Urothelium cell line (cell line): ENCODE measurements at regions not wholly inside any gene's neighbourhood (a gene's known extent, or its start where the extent isn't known, plus 50 kb on each side); places are given as distances from the start of the nearest gene placed in this dataset.
"Not testable (repeated sequence)": the region's sequence is repeated elsewhere in the genome, so short reads cannot be mapped to it uniquely, and the experiment has no call there.

Source experiments
- DNase-seq: peaks from one replicate; pipeline ENCODE4 v3.0.0; 2011; ENCODE audit warnings: low spot score, mixed read lengths
- FAIRE-seq: peaks from 2 replicates; lab custom pipeline; 2011; peaks lifted over from hg19 to GRCh38; lab: Jason Lieb, UNC

DNA sequence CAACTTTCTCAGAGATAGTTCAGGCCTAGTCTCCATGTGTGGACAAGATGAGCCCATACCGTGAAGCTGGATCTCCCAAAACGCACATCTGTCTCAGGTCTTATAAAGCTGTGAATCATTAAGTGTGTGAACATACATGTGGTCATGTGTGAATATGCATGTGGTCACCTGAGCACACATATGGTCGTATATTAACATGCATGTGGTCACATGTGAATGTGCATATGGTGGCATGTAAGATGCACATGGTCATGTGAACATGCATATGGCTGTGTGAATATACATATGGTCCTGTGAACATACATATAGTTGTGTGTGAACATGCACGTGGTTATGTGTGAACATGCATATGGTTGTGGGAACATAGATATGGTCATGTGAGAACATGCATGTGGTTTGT, 172.5 kb upstream of the PZP start:
- DNase-seq (no peak), FAIRE-seq (peak; percentile 97)

DNA sequence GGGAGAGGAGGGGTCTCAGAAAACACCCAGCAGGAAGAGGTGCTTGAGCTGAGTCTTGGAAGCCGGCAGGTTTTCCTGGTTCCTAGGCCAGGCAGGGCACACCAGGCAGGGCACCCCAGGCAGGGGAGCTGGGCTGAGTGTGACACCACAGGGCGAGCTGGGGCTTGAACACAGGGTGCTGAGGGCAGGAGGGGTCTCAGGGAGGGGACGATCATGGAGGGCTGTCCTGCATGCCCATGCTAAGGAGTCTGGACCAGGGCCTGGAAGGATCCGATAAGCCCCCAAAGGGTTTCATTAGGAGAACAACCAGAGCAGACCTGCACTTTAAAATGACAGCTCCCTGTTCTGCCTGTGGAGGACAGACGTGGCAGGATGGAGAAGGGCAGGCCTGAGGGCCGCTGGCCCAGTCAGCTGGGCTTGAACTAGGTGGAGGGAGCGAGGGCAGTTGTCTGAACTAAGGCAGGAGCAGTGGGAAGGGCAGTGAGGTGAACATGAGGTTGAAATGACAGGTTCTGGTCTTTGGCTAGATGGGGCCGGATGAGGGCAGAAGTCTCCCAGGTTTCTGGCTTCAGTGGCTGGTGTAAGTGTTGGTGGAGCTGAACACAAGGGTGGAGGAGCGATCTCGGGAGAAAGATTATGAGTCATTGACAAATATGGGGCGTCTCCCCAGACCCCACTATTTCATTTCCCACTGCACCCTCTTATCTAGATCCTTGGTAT, 171.0 kb upstream of the PZP start:
- no peak for DNase-seq
- FAIRE-seq, result no peak

DNA sequence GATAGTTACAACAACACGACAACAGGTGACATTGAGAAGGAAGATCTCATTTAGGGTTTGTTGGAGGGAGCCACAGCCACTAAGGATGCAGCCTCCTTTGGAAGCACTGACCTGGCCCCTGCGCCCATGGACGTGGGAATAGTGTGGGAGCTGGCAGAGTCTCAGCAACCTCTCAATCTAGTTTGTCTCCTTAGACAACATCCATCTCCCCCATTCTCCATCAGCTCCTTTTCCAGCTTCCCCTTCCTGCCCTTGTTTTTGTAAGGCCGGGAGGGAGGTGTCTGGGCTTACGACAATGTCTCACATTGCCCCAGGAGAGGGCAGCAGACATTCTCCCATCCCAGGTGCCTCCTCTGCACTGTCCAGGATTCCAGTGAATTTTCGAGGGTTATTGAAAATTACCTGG, 170.2 kb upstream of the PZP start:
- DNase-seq (peak; percentile 64), FAIRE-seq (peak; percentile 68)

DNA sequence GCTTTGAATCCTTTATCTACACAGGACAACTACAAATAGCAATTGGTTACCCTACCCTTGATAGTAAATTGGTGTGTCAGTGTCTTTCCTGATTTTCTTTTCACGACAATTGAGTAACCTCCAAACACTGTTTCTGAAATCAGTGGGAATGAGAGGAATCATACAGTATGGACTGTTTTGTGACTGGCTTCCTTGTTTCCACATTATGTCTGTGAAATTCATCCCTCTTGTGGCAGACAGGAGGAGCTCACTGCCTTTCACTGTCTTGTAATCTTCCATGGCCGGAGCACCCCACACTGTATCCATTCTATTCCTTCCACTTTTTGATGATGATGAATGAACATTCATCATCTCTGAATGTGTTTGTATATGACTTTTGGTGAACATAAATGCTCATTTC, 164.0 kb upstream of the PZP start:
- FAIRE-seq (no peak), DNase-seq (no peak)

DNA sequence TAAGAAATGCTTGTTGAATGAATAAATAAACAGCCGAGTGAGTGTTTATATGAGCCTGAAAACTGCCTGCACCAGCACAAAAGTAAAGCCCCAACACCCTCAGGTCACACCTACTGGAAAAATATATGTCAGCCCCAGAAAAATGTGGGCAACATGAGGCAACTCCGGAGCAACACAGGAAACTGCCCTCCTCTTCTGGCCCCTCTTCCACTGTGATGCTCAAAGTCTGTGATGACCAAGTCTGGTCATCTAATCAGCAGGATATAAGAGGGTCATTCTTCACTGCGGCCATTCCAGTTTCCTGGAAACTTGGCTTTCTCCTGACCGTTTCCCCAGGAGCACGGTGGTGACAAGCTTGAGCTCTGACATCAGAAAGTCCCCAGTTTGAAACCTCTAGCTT, 159.6 kb upstream of the PZP start:
- DNase-seq (no peak), FAIRE-seq (peak; percentile 58)

DNA sequence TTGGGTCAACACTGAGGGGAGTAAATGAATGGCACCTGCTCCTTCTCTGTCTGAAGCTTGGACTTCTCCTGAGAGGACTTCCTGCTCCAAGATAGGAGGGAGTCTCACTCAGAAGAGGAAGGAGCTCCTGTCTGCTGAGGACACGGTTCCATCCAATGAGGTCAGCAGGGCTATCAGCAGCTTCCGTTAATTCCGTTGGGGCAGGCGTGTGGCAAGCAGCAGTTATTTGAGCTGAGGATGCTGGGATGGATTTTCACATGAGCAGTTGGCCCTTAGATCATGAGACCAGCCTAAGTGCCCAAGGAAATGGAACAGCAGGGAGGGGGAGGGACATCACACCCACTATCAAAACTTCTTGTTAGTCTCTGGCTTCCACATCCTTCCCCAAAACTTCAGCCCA, 159.0 kb upstream of the PZP start:
- DNase-seq (no peak), FAIRE-seq (no peak)

DNA sequence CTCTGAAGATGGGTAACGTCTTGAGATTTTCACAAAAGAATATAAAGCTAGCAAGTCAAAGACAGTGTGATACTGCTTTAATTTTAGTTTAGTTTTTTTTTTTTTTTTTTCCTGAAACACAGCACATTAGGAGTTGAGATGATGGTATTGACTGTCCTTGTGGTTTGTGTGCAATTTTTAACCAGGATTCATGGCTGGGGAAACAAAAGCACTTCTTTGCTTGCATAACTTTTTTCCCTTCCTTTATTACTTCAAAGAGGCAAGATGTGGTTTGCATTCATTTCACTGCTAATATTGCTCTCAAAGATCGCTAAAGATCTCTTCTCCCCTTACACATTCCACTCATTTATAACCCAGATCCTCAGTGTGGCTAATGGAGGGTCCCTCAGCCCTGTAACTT, 157.1 kb upstream of the PZP start:
- DNase-seq, result no peak
- no peak for FAIRE-seq

DNA sequence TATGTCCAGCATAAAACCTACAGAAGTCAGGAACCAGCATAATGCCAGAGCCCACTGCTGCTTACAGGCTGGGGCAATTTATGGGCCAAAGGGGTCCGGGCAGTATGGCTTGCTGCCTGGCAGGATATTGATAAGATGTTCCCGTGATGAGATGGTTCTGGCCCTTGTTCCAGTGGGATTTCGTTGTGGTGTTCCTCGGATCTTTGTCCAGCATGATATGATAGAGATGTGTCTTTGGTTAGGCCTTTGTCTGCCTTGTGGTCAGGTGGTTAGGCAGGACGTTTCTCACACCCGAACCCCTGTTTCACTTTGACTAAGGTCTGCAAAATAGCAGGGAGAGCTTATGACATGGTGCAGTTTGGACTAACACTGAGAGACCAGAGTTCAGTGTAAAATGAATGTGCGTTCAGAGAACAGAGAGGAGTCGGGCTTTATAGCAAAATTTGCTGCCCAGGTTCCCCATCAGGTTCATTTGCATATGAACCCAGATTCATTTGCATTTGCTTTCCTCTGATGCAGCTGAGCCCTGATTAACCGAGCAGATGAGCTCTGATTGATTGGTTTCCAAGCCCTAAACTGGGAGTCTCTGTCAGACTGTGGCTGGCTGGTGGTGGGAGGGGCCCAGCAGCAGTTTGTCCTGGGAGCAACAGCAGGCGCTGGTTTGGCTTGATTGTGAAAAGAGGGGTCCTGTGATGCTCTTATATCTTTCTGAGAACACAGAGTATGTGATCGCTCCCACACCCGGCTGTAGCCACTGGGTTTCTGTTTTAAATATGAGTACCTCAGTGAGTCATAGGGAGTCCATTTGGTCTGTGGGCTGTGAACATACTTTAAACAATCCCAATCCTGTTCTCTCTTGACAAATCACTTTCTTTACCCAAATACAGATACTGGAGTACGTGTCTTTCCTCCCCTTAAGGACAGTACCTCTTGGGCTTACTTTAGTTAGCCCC, 156.3 kb upstream of the PZP start:
- FAIRE-seq (peak; percentile 74), DNase-seq (peak; percentile 74)

DNA sequence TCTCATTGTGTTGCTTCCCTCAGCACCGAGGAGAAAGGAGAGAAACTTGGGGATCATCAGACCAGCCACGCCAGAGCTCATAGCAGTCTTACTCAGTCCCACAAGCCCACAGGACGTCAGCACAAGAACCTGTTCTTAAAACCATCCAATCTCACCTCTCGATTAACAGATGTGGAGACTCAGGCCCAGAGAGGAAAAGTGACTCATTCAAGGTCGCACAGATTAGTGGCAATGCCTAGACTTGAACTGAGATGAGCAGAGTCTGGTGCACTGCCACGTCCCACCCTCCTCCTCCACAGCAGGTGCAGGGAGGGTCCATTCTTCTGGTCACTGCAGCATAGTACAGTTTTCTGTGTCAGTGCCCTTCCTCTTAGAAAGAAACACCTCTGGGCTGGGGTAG, 154.9 kb upstream of the PZP start:
- no peak for FAIRE-seq
- DNase-seq, result no peak

DNA sequence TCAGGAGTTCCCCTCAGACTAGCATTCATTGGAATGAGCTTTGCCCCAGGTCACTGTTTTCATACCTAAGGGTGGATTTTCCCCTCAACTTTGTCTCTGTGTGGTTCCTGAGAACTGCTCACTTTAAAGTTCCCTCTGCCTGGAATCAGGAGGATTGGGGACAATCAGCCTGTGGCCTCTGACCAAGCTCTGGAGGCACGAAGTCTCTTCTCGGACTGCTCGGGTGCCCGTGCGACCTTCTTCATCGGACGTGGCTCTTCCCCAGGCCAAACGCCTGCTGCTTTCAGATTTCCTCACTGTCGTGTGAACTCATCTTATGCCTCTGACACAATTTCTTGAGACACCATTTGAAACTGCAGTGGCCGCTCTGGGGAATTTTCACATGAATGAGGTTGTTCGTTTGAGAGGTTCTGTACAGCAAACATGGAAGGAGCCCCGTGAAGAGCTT, 153.7 kb upstream of the PZP start:
- DNase-seq (no peak), FAIRE-seq (no peak)

DNA sequence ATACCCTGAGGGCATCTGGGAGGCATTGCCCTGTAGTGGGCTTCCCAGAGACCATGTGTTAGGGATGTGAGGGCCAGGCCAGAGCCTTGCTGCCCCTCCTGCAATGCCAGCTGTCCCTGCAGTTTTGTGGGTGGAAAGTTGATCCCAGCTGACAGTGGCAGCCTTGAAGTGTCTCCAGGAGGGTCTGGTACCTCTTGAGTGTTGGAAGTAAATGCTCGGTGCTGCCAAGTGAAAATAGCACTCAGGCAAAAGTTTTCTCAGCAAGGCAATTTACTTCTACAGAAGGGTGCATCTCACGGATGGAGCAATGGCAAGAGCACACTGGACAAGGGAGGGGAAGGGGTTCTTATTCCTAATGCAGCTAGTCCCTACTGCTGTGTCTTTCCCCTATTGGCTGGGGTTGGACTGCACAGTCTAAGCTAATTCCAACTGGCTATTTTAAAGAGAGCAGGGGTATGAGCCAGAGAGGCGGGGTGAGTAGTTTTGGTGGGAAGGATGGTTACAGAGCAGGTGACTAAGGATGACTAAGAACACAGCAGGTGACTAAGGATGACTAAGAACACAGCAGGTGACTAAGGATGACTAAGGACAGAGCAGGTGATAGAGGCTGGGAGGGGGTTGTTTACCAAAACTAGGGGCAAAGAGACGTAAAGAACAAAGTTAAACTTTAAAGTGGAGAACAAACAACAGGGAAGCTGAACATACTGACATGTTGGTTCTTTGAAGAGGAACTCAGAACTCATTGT, 146.0 kb upstream of the PZP start:
- DNase-seq, result not testable (repeated sequence)
- FAIRE-seq, result peak; percentile 53

DNA sequence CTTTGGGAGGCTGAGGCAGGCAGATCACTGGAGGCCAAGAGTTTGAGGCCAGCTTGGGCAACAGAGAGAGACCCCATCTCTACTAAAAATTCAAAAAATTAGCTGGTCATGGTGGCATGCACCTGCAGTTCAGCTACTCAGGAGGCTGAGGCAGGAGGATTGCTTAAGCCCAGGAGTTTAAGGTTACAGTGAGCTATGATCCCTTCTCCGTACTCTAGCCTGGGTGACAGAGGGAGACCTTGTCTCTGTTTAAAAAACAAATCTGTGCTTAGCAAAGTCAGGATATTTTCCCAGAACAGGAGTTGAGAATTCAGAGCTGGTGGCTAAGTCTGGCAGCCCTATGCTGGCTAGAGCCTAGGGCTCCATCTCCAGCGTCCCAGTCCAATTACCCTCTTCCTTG, 142.9 kb upstream of the PZP start:
- FAIRE-seq, result no peak
- no peak for DNase-seq

DNA sequence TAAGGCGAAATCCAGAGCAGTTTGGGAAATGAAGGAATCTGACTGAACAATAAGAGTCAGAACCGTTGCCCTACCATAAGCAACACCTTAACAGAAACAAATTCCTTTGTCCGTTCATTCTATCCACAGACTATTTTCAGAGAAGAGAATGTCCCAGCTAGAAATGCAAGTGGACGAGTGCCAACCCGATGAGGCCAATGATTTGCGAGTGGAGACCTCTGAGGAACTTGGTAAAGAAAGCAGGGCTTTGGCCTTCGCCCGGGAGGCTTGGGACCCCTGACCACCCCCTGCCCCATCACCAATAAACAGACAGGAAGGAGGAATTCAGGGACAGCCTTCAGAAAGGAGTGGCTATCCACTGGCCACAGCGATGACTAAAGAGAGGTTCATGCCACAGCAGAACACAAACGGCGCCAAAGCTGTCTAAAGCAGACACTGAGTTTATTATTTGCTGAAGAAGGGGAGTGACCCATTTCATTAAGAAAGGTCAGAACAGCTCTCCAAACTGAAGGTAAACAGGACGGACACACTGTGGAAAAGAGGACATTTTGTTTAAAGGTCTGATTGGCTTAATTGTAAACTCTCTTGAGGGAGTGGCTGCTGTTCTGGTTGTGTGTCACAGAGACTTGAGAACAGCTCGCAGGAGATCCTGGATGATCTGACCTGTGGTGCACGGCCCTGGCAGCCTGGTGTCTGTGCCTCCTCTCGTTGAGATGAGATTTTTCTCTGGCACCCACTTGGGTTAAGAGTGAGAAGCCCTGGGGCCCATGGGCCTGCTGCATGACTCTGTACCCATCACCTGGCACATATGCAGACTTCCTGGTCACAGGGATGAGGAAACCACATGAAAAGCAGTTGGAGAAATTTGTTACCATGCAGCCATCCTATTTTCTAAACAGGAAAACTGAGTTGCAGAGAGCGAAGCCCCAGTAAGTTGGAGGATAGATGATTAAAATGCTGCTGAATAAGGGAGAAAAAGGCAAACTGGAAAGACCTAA, 142.0 kb upstream of the PZP start:
- no peak for DNase-seq
- FAIRE-seq, result no peak

DNA sequence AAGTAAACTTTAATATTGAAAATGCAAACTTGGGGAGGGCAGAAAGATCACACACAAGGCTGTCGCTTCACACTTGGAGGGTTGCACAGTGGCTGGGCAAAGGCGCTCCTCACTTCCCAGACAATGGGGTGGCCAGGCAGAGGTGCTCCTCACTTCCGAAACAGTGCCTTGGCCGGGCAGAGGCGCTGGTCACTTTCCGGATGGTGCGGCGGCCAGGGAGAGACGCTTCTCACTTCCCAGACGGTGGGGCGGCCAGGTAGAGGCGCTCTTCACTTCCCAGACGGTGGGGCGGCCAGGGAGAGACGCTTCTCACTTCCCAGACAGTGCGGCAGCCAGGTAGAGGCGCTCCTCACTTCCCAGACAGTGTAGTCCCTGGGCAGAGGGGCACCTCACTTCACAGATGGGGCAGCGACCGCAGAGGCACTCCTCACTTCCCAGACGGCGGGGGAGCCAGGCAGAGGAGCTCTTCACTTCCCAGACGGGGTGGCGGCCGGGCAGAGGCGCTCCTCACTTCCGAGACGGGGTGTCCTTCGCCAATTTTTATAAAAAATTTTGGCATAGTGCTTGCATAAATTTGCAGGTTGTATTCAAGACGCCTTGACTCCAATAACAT, 140.8 kb upstream of the PZP start:
- no peak for FAIRE-seq
- DNase-seq, result no peak

DNA sequence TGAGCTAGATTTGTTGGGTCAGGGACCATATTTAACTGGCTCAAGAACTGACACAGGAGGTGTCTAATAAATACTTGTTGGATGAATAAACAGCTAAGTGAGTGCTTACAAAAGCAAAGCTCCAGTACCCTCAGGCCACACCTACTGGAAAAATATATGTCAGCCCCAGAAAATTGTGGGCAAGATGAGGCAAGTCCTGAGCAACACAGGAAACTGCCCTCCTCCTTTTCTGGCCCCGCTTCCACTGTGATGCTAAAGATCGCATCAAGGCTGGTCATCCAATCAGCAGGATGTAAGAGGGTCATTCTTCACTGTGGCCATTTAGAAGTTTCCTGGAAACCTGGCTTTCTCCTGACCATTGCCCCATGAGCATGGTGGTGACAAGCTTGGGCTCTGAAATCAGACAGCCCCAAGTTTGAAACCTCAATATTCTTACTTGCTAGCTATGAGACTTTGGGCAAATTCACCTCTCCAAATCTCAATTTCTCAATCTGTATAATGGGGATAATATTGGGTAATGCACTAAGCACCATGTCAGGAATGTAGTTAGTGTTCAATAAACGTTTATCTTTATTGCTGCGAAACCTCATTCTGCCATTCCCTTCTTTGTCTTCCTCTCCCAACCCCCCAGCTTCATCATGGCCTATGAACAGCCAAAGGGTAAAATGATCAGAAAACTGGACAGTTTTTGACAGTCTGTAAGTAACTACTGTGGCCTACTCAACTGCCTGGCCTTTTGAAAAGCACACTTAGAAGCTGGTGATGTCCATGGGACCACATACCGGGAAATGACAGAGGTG, 139.3 kb upstream of the PZP start:
- no peak for DNase-seq
- no peak for FAIRE-seq

DNA sequence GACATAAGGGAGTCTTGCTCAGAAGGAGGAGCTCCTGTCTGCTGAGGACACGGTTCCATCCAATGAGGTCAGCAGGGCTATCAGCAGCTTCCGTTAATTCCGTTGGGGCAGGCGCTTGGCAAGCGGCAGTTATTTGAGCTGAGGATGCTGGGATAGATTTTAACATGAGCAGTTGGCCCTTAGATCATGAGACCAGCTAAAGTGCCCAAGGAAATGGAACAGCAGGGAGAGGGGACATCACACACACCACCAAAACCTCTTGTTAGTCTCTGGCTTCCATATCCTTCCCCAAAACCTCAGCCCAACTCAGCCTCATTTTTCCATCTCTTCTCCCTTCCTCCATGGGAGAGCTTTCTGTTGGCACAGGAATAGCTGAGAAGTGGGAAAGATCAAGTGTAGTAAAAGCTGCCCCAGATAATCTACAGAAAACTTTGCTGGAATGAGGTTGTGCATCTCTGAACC, 138.7 kb upstream of the PZP start:
- DNase-seq (no peak), FAIRE-seq (no peak)

DNA sequence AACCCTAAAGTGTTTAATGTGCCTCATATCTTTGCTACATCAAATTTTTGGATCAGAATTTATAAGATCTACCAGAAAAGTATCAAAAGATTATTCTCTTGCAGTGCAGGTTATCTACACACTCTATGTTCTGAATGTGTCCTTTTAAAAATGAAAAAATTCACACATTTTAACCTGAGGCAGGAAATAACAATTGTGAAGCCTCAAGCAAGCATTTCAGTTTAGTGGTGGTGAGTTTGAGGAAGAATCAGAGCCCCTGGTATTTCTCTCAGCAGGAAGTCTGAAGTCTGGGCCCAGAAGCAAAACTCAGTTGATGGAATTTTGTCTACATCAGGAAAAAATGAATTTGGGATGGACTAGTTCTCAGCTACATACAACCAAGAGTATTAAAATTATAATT, 137.0 kb upstream of the PZP start:
- FAIRE-seq (no peak), DNase-seq (no peak)

DNA sequence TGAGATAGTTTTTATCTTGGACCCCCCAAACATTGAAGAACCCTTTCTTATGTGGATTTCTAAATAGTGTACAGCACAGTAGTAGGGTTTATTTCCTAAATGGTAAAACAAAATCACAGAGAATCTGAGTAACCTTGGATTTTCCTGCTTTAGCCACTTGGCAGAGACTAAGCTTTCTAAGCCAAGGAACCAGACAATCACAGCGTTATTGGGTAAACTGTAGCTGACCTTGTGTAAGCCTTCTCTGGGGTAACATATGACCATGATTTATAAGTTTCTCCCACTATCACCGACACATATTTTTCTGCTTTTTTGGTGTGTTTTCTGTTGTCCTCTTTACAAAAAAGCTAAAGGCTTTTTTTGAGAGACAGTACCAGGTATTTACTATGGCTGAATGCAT, 136.3 kb upstream of the PZP start:
- FAIRE-seq, result no peak

DNA sequence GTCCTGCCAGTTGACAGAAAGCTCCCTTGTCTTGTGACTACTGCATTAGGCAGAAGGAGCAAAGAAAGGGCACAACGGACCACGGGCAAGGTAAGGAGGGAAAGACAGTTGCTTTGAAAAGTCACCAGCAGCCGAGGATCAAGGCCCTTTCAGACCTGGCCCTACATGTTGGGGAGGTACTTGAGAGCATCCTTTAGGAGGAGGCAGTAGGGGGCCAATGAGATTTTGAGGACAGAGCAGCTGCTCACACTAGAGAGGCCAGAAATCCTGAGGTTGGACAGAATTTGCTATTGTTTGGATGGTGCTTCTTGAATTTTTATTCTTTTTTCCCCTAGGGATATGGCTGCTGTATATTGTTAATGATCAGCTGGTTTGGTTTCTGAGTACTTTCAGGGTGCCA, 135.5 kb upstream of the PZP start:
- FAIRE-seq, result no peak
- no peak for DNase-seq

More for the DNA sequence above, 136.3 kb upstream of the PZP start:
- DNase-seq, result no peak
